ENCODE measurements at regions not wholly inside any gene's neighbourhood (a gene's known extent, or its start where the extent isn't known, plus 50 kb on each side); places are given as distances from the start of the nearest gene placed in this dataset.

DNA sequence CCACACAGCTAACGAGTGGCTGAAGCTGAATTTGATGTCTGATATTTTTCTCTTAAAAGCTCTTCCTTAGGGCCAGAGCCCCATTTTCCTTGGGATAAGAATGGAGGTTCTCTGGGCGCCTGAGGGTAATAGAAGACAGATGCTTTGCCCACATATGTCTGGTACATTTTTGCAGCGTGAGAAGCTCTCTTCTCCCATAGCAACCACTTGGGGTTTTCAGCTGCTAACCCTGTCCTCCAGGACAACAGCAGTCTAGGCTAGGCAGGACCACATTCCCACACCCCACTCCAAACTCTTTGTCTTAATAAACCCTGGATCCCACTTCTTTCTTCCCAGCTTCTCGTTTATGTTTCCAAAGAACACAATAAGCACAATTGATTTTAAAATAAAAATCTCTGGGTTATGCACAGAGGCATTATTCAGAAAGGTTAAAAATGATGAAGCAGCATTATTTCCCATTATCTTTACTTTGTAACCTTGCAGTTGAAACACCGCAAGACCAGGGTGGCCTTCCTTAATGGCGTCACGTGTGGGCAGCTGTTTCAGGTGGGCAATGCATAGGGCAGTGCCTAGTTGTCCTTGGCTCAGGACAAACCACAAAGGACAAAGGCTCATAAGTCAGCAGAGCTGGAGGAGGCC is 56.5 kb upstream of the NTRK3 start:
- DNase-seq: no peak

DNA sequence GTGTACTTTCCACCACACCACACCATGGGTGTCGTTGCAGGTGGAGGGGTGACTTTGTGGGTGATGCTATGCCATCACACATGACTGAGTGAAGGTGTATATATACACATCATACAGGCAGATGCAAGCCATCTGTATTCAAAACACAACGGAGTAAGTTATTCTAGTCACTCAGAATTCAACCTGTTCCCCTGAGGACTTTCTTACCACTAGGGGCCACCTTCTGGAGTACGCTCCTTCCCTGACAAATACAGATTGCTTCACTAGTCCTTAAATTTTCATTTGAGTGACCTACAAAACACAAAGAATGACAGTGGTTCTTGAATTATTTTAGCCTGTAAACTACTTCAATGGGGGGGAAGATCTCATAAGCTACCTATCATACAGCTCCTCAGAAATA is 52.8 kb upstream of the NTRK3 start:
- DNase-seq: no peak

DNA sequence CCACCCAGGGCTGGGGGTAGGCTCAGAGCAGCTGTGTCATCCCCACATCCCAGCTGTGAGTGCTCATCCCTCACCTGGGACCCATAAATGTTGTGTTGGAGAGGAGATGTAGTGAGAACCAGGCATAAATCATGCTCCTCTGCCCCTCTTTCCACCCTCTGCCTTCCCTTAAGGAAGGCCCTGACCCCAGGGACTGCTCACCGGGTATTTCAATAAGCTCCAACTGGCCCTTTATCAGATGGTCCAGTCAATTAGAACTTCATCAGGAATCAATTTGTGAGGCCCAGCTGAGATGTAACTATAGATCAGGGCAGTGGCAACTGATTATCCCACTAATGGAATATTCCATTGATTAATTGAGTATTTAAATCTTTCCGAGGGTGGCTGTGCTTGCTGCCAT is 50.8 kb upstream of the NTRK3 start:
- DNase-seq: no peak

Data from NCI-H1105 treated with DMSO at 0.1 percent for 48 hours (cell line).